ENCODE measurements at regions not wholly inside any gene's neighbourhood (a gene's known extent, or its start where the extent isn't known, plus 50 kb on each side); places are given as distances from the start of the nearest gene placed in this dataset.
"Not testable (repeated sequence)": the region's sequence is repeated elsewhere in the genome, so short reads cannot be mapped to it uniquely, and the experiment has no call there.

DNA sequence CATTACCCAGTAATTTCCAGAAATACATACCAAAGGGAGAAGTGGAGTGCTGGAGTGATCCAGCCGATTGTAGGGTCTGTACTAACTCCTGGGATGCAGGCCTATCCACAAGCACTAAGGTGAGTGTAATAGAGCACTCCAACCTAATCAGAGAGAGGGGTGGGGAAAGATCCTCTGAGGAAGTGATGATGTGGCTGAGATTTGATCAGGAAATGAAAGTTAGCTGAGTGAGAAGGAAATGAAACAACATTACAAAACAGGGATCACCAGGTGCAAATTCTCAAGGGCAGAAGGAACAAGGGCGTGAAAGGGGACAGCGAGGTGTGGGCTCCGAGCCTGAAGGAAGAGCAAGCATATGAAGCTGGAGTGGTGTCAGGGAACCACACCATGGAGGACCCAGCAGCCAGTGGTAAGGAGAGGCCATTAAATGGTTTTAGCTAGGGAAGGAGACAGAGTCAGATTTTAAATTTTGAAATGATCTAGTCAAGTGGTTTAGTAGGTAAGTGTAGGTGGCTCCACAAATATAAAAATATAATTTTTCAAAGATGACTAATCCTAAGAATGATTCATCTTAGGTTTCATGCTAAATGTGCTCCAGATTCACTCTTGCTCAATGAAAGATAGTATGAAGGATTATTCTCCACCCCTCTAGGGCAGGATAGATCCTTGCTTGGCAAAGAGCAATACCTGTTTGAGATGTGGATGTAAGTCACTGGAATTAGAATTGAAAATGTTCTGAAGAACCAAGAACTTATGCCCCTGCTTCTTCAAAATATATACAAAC lies 348.7 kb downstream of the TBL1XR1 start:
- Histone ChIP-seq H3K36me3 (ENCODE audit: control insufficient read depth, insufficient read depth, low read length) (no peaks in the 10 kb centered on the region), H3K4me3 (replicated peaks; ENCODE audit: low read depth, low read length) (no peak overlapping the region), H3K27me3 (replicated peaks; ENCODE audit: control insufficient read depth, insufficient read depth, low read length) (no peaks in the 10 kb centered on the region)
- DNase-seq (ENCODE audit: extremely low read depth, insufficient read length): no peak
- TF ChIP-seq CTCF (IDR thresholded peaks at IDR 0.05; ENCODE audit: insufficient read depth, low read length, poor library complexity, severe bottlenecking): no peak

DNA sequence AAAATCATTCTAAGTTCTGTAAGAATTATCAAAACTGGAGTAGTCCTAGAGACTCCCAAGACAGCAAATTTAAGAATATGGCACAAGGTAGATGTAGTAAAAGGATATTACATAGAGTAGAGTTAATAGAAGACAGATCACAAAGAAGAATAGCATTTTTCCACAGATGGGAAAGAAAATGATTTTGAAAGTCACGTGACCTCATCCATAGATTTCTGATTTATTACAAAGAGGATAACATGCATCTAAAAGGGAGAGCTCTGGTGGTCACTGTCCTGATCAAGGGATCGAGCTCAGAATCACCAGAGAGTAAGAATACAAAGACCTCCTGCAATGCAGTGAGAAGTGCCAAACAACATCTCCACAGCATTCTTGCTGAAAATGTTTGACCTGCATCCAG lies 354.4 kb downstream of the TBL1XR1 start:
- H3K27me3 ChIP-seq (replicated peaks; ENCODE audit: control insufficient read depth, insufficient read depth, low read length): no peaks in the 10 kb centered on the region
- DNase-seq (ENCODE audit: extremely low read depth, insufficient read length): no peak
- no peaks in the 10 kb centered on the region for H3K36me3 ChIP-seq (ENCODE audit: control insufficient read depth, insufficient read depth, low read length)
- H3K4me3 ChIP-seq (replicated peaks; ENCODE audit: low read depth, low read length): no peak overlapping the region
- TF ChIP-seq CTCF (IDR thresholded peaks at IDR 0.05; ENCODE audit: insufficient read depth, low read length, poor library complexity, severe bottlenecking): no peak

DNA sequence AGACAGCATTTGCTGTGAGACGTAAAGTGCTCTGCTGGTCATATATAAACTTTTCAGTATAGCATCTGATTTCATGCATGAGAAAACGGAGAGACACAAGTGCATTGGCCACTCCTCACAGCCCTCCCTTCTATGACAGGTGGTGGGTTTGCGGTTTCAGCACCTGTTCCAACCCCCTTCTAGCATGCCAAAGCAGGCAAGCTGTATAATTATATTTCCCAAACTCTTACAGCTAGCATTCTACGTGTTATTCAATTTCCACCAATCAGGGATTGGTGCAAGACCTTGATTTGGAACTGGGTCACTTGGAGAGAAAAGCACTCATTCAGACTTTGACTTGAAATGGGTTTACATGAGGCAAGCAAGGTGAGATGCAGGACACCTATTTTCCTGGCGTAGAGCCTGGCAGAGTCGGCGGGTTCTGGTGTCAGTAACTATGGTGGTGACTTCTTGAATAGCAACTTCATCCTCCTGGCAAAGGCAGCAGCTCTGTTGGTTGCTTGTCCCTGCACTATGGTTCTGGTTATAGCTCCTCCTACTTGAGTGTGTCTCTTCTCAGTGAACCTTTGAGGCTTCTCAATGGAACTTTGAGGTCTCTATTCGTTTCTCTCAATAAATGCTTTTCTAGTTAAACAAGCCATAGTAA lies 356.5 kb downstream of the TBL1XR1 start:
- no peak for DNase-seq (ENCODE audit: extremely low read depth, insufficient read length)
- H3K27me3 ChIP-seq (replicated peaks; ENCODE audit: control insufficient read depth, insufficient read depth, low read length): no peaks in the 10 kb centered on the region
- no peak overlapping the region for H3K4me3 ChIP-seq (replicated peaks; ENCODE audit: low read depth, low read length)

DNA sequence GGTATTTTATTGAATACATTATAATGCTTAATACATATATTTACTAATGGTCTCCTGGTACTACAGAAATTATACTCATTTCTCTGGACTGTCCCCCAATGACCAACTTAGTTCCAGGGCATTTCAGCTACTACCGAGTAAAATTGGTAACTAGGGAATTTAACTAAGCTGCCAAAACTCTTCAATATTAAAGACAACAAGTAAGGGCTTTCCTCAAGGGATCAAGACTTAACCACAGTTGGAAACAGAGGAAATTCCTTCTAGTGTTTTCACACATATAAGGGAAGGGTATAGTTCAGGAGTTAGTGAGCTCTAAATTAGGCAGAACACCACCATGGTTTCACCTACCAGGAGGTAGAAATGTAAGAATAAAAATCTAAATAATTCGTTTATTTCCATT lies 357.4 kb downstream of the TBL1XR1 start:
- no peaks in the 10 kb centered on the region for H3K36me3 ChIP-seq (ENCODE audit: control insufficient read depth, insufficient read depth, low read length)
- no peaks in the 10 kb centered on the region for H3K27me3 ChIP-seq (replicated peaks; ENCODE audit: control insufficient read depth, insufficient read depth, low read length)
- TF ChIP-seq CTCF (IDR thresholded peaks at IDR 0.05; ENCODE audit: insufficient read depth, low read length, poor library complexity, severe bottlenecking): no peak
- DNase-seq (ENCODE audit: extremely low read depth, insufficient read length): no peak
- H3K4me3 ChIP-seq (replicated peaks; ENCODE audit: low read depth, low read length): no peak overlapping the region

More for the DNA sequence above, 356.5 kb downstream of the TBL1XR1 start:
- no peak for TF ChIP-seq CTCF (IDR thresholded peaks at IDR 0.05; ENCODE audit: insufficient read depth, low read length, poor library complexity, severe bottlenecking)
- no peaks in the 10 kb centered on the region for H3K36me3 ChIP-seq (ENCODE audit: control insufficient read depth, insufficient read depth, low read length)

DNA sequence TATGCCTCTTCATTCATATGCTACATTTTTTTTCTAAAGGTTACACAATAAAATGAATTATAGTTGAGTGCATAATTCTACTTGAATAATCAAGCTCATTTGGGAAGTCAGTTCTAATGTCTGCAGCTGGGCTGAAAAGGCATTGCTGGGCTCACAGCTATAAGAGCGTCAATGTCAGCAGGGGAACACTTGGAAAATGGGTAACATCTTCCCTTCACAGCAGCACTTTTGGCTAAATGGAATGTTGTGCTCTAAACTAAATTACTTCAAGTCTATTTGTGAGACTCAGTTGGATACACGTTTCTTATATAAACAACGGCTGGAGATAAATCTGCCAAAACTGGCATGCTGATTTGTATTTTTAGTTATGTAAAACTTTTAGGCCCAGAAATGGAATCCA lies 357.8 kb downstream of the TBL1XR1 start:
- DNase-seq (ENCODE audit: extremely low read depth, insufficient read length): no peak
- no peak overlapping the region for H3K4me3 ChIP-seq (replicated peaks; ENCODE audit: low read depth, low read length)
- H3K27me3 ChIP-seq (replicated peaks; ENCODE audit: control insufficient read depth, insufficient read depth, low read length): no peaks in the 10 kb centered on the region
- TF ChIP-seq CTCF (IDR thresholded peaks at IDR 0.05; ENCODE audit: insufficient read depth, low read length, poor library complexity, severe bottlenecking): no peak
- no peaks in the 10 kb centered on the region for H3K36me3 ChIP-seq (ENCODE audit: control insufficient read depth, insufficient read depth, low read length)

GRCh38 chr3:176827244-176827643 lies 370.0 kb downstream of the TBL1XR1 start:
- not testable (repeated sequence) for H3K27me3 ChIP-seq (replicated peaks; ENCODE audit: control insufficient read depth, insufficient read depth, low read length); DNase-seq (ENCODE audit: extremely low read depth, insufficient read length); H3K4me3 ChIP-seq (replicated peaks; ENCODE audit: low read depth, low read length); H3K36me3 ChIP-seq (ENCODE audit: control insufficient read depth, insufficient read depth, low read length)
